Esophagus muscularis mucosa (tissue), 4 donors: ENCODE measurements at regions not wholly inside any gene's neighbourhood (a gene's known extent, or its start where the extent isn't known, plus 50 kb on each side); places are given as distances from the start of the nearest gene placed in this dataset.
"Not testable (repeated sequence)": the region's sequence is repeated elsewhere in the genome, so short reads cannot be mapped to it uniquely, and the experiment has no call there.

Source experiments
- DNase-seq: peaks from one replicate; pipeline ENCODE4 v3.0.0-alpha.2; 2017; ENCODE audit errors: extremely low spot score
- H3K27ac ChIP-seq, 4 donors: fragments of 200-600 bp; sonication (generic); replicated peaks in 1 of 4; 1 replicate in 3 of 4; 2 replicates in 1 of 4; pipeline ENCODE4 v1.5.1; 2016 to 2019; ENCODE audit warnings: mild to moderate bottlenecking in 1 of 4
- H3K27me3 ChIP-seq, 4 donors: fragments of 200-600 bp; sonication (generic); one replicate each; pipeline versions ENCODE4 v1.5.1 to v1.6.0; 2016 to 2019
- H3K36me3 ChIP-seq, 4 donors: fragments of 200-600 bp; sonication (generic); one replicate each; pipeline ENCODE4 v1.5.1; 2016 to 2019
- H3K4me1 ChIP-seq, 4 donors: fragments of 200-600 bp; sonication (generic); one replicate each; pipeline ENCODE4 v1.5.1; 2016 to 2019
- H3K4me3 ChIP-seq, 4 donors: fragments of 200-600 bp; sonication (generic); 1 replicate in 2 of 4; 2 replicates in 2 of 4; pipeline ENCODE4 v1.5.1; 2016 to 2019; ENCODE audit warnings: mild to moderate bottlenecking in 4 of 4, moderate library complexity in 1 of 4
- H3K9me3 ChIP-seq, 4 donors: fragments of 200-600 bp; sonication (generic); 1 replicate in 3 of 4; 2 replicates in 1 of 4; pipeline ENCODE4 v1.5.1; 2016 to 2019
- CTCF ChIP-seq, 3 experiments: fragments of 200-600 bp in 2 of 3; fragments of 450-650 bp in 1 of 3; sonication (generic) in 2 of 3; IDR thresholded peaks; one replicate each; pipeline ENCODE4 v1.5.1; 2017 to 2019; ENCODE audit warnings: antibody characterized with exemption in 3 of 3, mild to moderate bottlenecking in 2 of 3, moderate library complexity in 1 of 3
- EP300 ChIP-seq: sonication (generic); formaldehyde crosslinking; IDR thresholded peaks from one replicate; pipeline ENCODE4 v1.6.1; 2017; ENCODE audit warnings: antibody characterized with exemption
- POLR2A ChIP-seq: fragments of 450-650 bp; IDR thresholded peaks from one replicate; pipeline ENCODE4 v1.6.1; 2017; ENCODE audit warnings: antibody characterized with exemption, moderate library complexity, mild to moderate bottlenecking, low read depth
- POLR2AphosphoS5 ChIP-seq, 2 donors: sonication (generic); formaldehyde crosslinking; IDR thresholded peaks; one replicate each; pipeline ENCODE4 v1.6.1; 2017; ENCODE audit warnings: antibody characterized with exemption in 2 of 2
- WGBS: methylation state at CpG from one replicate; pipeline ENCODE4 v1.1.5; 2018; 5-methylcytosine and 5-hydroxymethylcytosine counted together
- intact Hi-C: fragments of 100-400 bp; cut with DNase I; formaldehyde crosslinking; loops from one replicate; pipeline ENCODE4 v1.15.1; 2023

DNA sequence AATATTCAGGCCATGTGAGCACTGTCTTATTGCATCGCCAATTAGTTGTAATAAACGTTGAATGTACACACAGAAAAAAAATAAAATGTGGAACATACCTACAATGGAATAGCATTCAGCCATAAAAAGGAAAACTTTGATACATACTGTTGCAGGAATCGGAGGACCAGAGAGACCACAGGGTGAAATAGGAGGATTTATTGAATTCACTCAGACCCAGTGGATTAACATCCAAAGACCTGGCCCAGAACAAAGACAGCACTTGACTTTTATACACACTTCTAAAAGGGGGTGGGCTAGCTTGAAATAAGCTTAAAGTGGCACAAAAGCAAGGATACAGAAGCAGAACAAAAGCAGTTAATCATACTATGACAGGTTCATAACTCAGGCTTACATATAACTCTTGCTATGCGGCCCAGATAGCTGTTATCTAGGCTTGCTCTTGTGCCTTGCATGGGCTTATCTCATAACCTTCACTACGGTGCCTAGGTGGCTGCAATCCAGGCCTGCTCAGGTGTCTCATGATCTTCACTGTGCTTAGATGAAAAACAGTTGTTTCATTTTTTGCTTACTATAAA lies 292.2 kb upstream of the TAC1 start:
- peaks cover 0 to 24% (median 11%) of the 10 kb centered on the region in 4 donors for H3K9me3 ChIP-seq
- H3K36me3 ChIP-seq: no peaks in the 10 kb centered on the region
- no peaks in the 10 kb centered on the region for H3K4me1 ChIP-seq
- no peak overlapping the region for H3K27ac ChIP-seq
- TF ChIP-seq CTCF (IDR thresholded peaks at IDR 0.05) (no peak), EP300 (no peak), POLR2AphosphoS5 (IDR thresholded peaks at IDR 0.05) (no peak), POLR2A (no peak)
- 81% methylated on average over 5 of the region's 5 CpGs for WGBS
- no peaks in the 10 kb centered on the region for H3K27me3 ChIP-seq
- no peak overlapping the region for H3K4me3 ChIP-seq
- intact Hi-C loops: no loop called here
- DNase-seq: no peak

GRCh38 chr7:97446361-97446760 lies 285.5 kb upstream of the TAC1 start:
- 56% methylated on average over 5 of the region's 5 CpGs for WGBS
- TF ChIP-seq CTCF (IDR thresholded peaks at IDR 0.05) (no peak), POLR2AphosphoS5 (IDR thresholded peaks at IDR 0.05) (no peak), POLR2A (no peak), EP300 (no peak)
- H3K36me3 ChIP-seq: no peaks in the 10 kb centered on the region
- H3K4me3 ChIP-seq: no peak overlapping the region
- H3K27ac ChIP-seq: no peak overlapping the region
- H3K4me1 ChIP-seq: no peaks in the 10 kb centered on the region
- no peaks in the 10 kb centered on the region for H3K27me3 ChIP-seq
- peaks cover 0 to 4% (median 0%) of the 10 kb centered on the region in 4 donors for H3K9me3 ChIP-seq
- intact Hi-C loops: no loop called here
- DNase-seq: no peak

- intact Hi-C loops, H3K4me3 ChIP-seq, H3K36me3 ChIP-seq, H3K27me3 ChIP-seq, DNase-seq, H3K9me3 ChIP-seq, H3K27ac ChIP-seq, H3K4me1 ChIP-seq: not testable (repeated sequence)
- WGBS: 81% methylated on average over 3 of the region's 3 CpGs
Observed at GRCh38 chr7:97449448-97449847, 282.4 kb upstream of the TAC1 start.

- H3K36me3 ChIP-seq: no peaks in the 10 kb centered on the region
- intact Hi-C loops: no loop called here
- WGBS: 55% methylated on average over 1 of the region's 1 CpG
- H3K4me1 ChIP-seq: no peaks in the 10 kb centered on the region
- H3K4me3 ChIP-seq: no peak overlapping the region
- TF ChIP-seq CTCF (IDR thresholded peaks at IDR 0.05) (no peak), POLR2A (no peak), EP300 (no peak), POLR2AphosphoS5 (IDR thresholded peaks at IDR 0.05) (no peak)
- no peaks in the 10 kb centered on the region for H3K27me3 ChIP-seq
- no peak for DNase-seq
- peaks cover 0 to 4% (median 0%) of the 10 kb centered on the region in 4 donors for H3K9me3 ChIP-seq
- H3K27ac ChIP-seq: no peak overlapping the region
Observed at GRCh38 chr7:97450516-97450915, 281.4 kb upstream of the TAC1 start.

GRCh38 chr7:97454636-97455035 lies 277.2 kb upstream of the TAC1 start:
- H3K27me3 ChIP-seq: no peaks in the 10 kb centered on the region
- DNase-seq: no peak
- 85% methylated on average over 1 of the region's 1 CpG for WGBS
- no peaks in the 10 kb centered on the region for H3K9me3 ChIP-seq
- TF ChIP-seq CTCF (IDR thresholded peaks at IDR 0.05) (no peak), POLR2A (no peak), POLR2AphosphoS5 (IDR thresholded peaks at IDR 0.05) (no peak), EP300 (no peak)
- no peak overlapping the region for H3K4me3 ChIP-seq
- intact Hi-C loops: no loop called here
- H3K36me3 ChIP-seq: no peaks in the 10 kb centered on the region
- no peak overlapping the region for H3K27ac ChIP-seq
- H3K4me1 ChIP-seq: no peaks in the 10 kb centered on the region
